ENCODE measurements at regions not wholly inside any gene's neighbourhood (a gene's known extent, or its start where the extent isn't known, plus 50 kb on each side); places are given as distances from the start of the nearest gene placed in this dataset.
"Not testable (repeated sequence)": the region's sequence is repeated elsewhere in the genome, so short reads cannot be mapped to it uniquely, and the experiment has no call there.

- DNase-seq (ENCODE audit: low read depth): no peak
- no peak for TF ChIP-seq CTCF (IDR thresholded peaks at IDR 0.05; ENCODE audit: insufficient read depth, low read depth, low read length, missing control alignments)
- H3K4me3 ChIP-seq (ENCODE audit: low read length): no peak overlapping the region
Measured at GRCh38 chr4:133544097-133544496, 395.0 kb downstream of the PCDH10 start.

GRCh38 chr4:133537780-133538281, 388.7 kb downstream of the PCDH10 start:
- H3K4me3 ChIP-seq (ENCODE audit: low read length): no peak overlapping the region
- TF ChIP-seq CTCF (IDR thresholded peaks at IDR 0.05; ENCODE audit: insufficient read depth, low read depth, low read length, missing control alignments): no peak
- DNase-seq (ENCODE audit: low read depth): no peak

GRCh38 chr4:133534224-133534623, 385.1 kb downstream of the PCDH10 start:
- not testable (repeated sequence) for DNase-seq (ENCODE audit: low read depth); H3K4me3 ChIP-seq (ENCODE audit: low read length)

- DNase-seq (ENCODE audit: low read depth): peak; percentile 65
- no peak for TF ChIP-seq CTCF (IDR thresholded peaks at IDR 0.05; ENCODE audit: insufficient read depth, low read depth, low read length, missing control alignments)
- no peak overlapping the region for H3K4me3 ChIP-seq (ENCODE audit: low read length)
Measured at GRCh38 chr4:133524369-133524768, 375.3 kb downstream of the PCDH10 start.

GRCh38 chr4:133513901-133514300, 364.8 kb downstream of the PCDH10 start:
- H3K4me3 ChIP-seq (ENCODE audit: low read length): no peak overlapping the region
- no peak for TF ChIP-seq CTCF (IDR thresholded peaks at IDR 0.05; ENCODE audit: insufficient read depth, low read depth, low read length, missing control alignments)
- DNase-seq (ENCODE audit: low read depth): no peak

- no peak overlapping the region for H3K4me3 ChIP-seq (ENCODE audit: low read length)
- TF ChIP-seq CTCF (IDR thresholded peaks at IDR 0.05; ENCODE audit: insufficient read depth, low read depth, low read length, missing control alignments): no peak
Measured at GRCh38 chr4:133498149-133498548, 349.1 kb downstream of the PCDH10 start.

GRCh38 chr4:133493776-133494175, 344.7 kb downstream of the PCDH10 start:
- H3K4me3 ChIP-seq (ENCODE audit: low read length): no peak overlapping the region
- peak; percentile 51 for DNase-seq (ENCODE audit: low read depth)
- TF ChIP-seq CTCF (IDR thresholded peaks at IDR 0.05; ENCODE audit: insufficient read depth, low read depth, low read length, missing control alignments): no peak

More at GRCh38 chr4:133498149-133498548, 349.1 kb downstream of the PCDH10 start:
- peak; percentile 27 for DNase-seq (ENCODE audit: low read depth)

All from epithelial cell of esophagus (primary cell).